ENCODE measurements at regions not wholly inside any gene's neighbourhood (a gene's known extent, or its start where the extent isn't known, plus 50 kb on each side); places are given as distances from the start of the nearest gene placed in this dataset.
A peak's percentile ranks its signal among the peaks of the same experiment; 100 is the strongest.

DNA sequence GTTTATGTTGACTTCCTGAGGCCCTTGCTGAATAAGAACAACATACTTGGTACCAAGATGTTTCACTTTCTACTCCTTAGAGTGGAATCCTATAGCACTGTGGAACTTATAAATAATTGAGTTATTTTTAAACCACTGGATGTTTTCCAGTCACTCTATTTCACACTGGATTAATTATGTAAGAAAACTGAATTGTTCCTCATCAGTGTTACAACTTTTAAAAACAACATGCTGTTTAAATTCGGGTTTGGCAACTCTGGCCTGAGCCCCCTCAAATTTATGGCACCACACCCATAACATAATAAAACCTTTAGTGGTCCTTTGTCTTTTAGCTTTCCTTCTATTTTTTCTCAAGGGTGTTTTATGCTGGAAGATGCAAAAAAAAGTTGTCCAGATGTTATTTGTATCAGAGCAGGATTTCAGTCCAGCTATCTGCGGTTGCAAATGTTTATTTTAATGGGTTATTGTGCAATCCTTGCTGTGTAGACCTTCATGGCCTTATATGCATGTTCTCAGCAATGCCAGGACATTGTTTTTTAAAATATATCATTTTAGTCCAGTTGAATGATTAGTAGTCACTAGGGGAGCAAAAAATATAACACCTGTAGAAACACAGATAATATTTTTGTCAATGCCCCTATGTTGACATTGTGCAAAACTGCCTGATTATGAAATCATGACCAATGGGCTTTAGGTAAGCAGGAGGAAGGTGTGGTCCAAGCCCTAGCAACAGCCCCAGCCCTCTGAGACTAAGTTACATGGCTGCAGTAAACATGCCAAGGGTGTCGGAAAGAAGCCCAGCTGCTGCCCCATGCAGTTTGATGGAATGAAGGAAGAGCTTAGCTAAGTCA is 638.0 kb upstream of the ZEB2 start:
- ATAC-seq (peak; percentile 66 to 91 (median 82)), DNase-seq (peak; percentile 55 to 83)
- WGBS, 3 donors: 11 to 17% (median 15%) methylated on average over 3 of the region's 3 CpGs
- intact Hi-C loops (cut with DNase I): no loop called here
- H3K27ac ChIP-seq: peak overlapping the region; percentile 6
- H3K36me3 ChIP-seq (ENCODE audit: insufficient read depth in 1 of 2, low read depth in 1 of 2): no peaks in the 10 kb centered on the region
- no peaks in the 10 kb centered on the region for H3K27me3 ChIP-seq (ENCODE audit: insufficient read depth in 3 of 3, low read length in 2 of 3)
- no peaks in the 10 kb centered on the region for H3K9me3 ChIP-seq
- TF ChIP-seq, protein P1, sequence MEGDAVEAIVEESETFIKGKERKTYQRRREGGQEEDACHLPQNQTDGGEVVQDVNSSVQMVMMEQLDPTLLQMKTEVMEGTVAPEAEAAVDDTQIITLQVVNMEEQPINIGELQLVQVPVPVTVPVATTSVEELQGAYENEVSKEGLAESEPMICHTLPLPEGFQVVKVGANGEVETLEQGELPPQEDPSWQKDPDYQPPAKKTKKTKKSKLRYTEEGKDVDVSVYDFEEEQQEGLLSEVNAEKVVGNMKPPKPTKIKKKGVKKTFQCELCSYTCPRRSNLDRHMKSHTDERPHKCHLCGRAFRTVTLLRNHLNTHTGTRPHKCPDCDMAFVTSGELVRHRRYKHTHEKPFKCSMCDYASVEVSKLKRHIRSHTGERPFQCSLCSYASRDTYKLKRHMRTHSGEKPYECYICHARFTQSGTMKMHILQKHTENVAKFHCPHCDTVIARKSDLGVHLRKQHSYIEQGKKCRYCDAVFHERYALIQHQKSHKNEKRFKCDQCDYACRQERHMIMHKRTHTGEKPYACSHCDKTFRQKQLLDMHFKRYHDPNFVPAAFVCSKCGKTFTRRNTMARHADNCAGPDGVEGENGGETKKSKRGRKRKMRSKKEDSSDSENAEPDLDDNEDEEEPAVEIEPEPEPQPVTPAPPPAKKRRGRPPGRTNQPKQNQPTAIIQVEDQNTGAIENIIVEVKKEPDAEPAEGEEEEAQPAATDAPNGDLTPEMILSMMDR (IDR thresholded peaks at IDR 0.05): no peak
- H3K4me3 ChIP-seq: no peak overlapping the region
- H3K4me1 ChIP-seq: peaks cover 5% of the 10 kb centered on the region

DNA sequence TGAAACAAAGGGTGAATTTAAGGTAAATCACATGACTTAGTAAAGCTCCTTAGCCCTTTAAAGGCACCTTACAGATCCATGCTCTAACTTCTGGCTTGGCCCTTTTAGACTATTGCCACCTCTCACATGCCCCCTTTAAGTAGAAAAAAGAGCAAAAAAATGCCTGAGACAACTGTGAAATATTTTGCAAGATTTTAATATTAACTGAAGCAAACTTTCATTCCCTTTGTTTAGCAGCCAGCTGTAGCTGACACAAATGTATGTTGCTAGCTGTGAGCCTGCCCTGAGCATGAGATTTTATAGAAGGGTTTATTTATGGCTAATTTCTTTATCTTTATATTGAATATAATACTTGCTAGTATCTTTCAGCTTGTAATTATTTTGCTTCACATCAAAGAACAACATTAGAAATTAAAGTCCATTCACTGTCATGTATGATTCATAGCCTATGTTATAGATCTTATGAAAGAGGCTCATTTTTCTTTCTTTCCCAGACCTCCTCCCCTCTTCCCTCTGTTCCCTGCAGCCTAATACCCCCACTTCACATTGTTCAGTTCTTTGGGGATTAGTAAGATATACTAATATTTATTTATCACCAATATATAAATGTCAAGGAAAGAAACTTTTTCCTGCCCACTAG is 637.2 kb upstream of the ZEB2 start:
- TF ChIP-seq, protein P1 (IDR thresholded peaks at IDR 0.05): no peak
- DNase-seq (no peak), ATAC-seq (no peak)
- no peak overlapping the region for H3K27ac ChIP-seq
- no peak overlapping the region for H3K4me3 ChIP-seq
- H3K9me3 ChIP-seq: no peaks in the 10 kb centered on the region
- intact Hi-C loops (cut with DNase I): no loop called here
- no peaks in the 10 kb centered on the region for H3K27me3 ChIP-seq (ENCODE audit: insufficient read depth in 3 of 3, low read length in 2 of 3)
- peaks cover 5% of the 10 kb centered on the region for H3K4me1 ChIP-seq
- no peaks in the 10 kb centered on the region for H3K36me3 ChIP-seq (ENCODE audit: insufficient read depth in 1 of 2, low read depth in 1 of 2)

DNA sequence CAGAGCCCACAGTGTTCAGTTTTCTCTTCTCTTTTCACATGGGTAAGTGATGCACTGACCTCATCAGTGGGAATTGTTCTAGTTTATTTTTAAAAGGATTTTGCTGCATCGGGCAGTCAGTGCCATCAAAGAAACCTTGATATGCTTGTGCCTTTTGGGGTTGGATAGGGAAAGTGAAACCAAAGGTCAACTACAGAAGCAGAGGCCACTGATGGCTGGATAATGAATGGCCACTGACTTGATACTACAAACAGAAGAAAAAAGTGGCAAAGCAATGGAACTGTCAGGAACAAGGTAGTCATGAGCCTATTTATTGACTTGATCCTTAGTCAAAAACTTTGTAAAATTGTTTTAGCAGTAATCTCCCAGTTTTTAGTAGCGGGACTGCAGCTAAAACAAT is 636.3 kb upstream of the ZEB2 start:
- no peaks in the 10 kb centered on the region for H3K36me3 ChIP-seq (ENCODE audit: insufficient read depth in 1 of 2, low read depth in 1 of 2)
- no peak for DNase-seq
- 55 to 64% (median 60%) methylated on average over 2 of the region's 2 CpGs for WGBS, 3 donors
- H3K4me3 ChIP-seq: no peak overlapping the region
- H3K9me3 ChIP-seq: no peaks in the 10 kb centered on the region
- no peak for ATAC-seq
- no peaks in the 10 kb centered on the region for H3K27me3 ChIP-seq (ENCODE audit: insufficient read depth in 3 of 3, low read length in 2 of 3)
- peaks cover 5% of the 10 kb centered on the region for H3K4me1 ChIP-seq
- intact Hi-C loops (cut with DNase I): no loop called here
- TF ChIP-seq, protein P1 (IDR thresholded peaks at IDR 0.05): no peak
- H3K27ac ChIP-seq: no peak overlapping the region

DNA sequence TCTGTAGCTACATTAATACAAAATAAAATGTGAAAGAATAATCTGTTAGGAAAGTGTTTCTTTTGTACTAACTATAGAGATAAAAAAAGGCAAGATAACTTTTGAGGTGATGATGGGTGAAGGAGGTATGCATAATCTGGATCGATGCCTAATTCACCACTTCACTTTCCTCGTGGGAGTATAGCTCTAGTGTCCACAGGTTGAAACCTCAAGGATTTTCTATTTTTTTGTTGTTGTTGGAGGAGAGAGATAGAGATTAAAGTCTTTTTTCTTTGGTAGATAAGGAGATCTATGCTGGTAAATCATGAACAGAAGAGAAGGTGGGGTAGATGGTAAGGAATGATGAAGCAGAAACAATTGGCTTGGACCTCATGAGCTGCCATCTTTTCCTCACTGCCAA is 635.3 kb upstream of the ZEB2 start:
- peaks cover 5% of the 10 kb centered on the region for H3K4me1 ChIP-seq
- TF ChIP-seq, protein P1 (IDR thresholded peaks at IDR 0.05): no peak
- no peak overlapping the region for H3K4me3 ChIP-seq
- ATAC-seq: no peak
- no peak for DNase-seq
- H3K36me3 ChIP-seq (ENCODE audit: insufficient read depth in 1 of 2, low read depth in 1 of 2): no peaks in the 10 kb centered on the region
- H3K27me3 ChIP-seq (ENCODE audit: insufficient read depth in 3 of 3, low read length in 2 of 3): no peaks in the 10 kb centered on the region
- intact Hi-C loops (cut with DNase I): no loop called here
- no peaks in the 10 kb centered on the region for H3K9me3 ChIP-seq
- 85 to 92% (median 89%) methylated on average over 2 of the region's 2 CpGs for WGBS, 3 donors
- H3K27ac ChIP-seq: no peak overlapping the region

All from psoas muscle (tissue), 7 donors.